Posterior vena cava (tissue), 2 donors: ENCODE measurements at regions not wholly inside any gene's neighbourhood (a gene's known extent, or its start where the extent isn't known, plus 50 kb on each side); places are given as distances from the start of the nearest gene placed in this dataset.
"Not testable (repeated sequence)": the region's sequence is repeated elsewhere in the genome, so short reads cannot be mapped to it uniquely, and the experiment has no call there.

Experiments
- DNase-seq: peaks from one replicate; pipeline ENCODE4 v3.0.0-alpha.2; 2020; ENCODE audit warnings: low spot score
- intact Hi-C, 2 donors: fragments of 100-400 bp; cut with DNase I; formaldehyde crosslinking; loops; one replicate each; pipeline versions ENCODE4 v1.14.1 to v1.14.2; 2022 to 2023
- donor health status: DM: yes; HTN: yes; CAD: no.
- donor health status: DM: yes; HTN: yes; CAD: no.

DNA sequence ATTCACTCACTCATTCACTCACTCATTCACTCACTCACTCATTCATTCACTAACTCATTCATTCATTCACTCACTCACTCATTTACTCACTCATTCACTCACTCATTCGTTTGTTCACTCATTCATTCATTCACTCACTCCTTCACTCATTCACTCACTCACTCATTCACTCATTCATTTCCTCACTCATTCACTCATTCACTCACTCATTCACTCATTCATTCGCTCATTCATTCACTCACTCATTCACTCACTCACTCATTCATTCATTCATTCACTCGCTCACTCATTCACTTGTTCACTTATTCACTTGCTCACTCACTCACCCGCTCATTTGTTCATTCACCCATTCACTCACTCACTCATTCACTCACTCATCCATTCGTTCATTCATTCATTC lies 140.2 kb upstream of the FOXD4L5 start:
- DNase-seq, intact Hi-C loops: not testable (repeated sequence)

GRCh38 chr9:65424437-65424984 lies 139.5 kb upstream of the FOXD4L5 start:
- intact Hi-C loops = not testable (repeated sequence)
- DNase-seq = peak; percentile 31

DNA sequence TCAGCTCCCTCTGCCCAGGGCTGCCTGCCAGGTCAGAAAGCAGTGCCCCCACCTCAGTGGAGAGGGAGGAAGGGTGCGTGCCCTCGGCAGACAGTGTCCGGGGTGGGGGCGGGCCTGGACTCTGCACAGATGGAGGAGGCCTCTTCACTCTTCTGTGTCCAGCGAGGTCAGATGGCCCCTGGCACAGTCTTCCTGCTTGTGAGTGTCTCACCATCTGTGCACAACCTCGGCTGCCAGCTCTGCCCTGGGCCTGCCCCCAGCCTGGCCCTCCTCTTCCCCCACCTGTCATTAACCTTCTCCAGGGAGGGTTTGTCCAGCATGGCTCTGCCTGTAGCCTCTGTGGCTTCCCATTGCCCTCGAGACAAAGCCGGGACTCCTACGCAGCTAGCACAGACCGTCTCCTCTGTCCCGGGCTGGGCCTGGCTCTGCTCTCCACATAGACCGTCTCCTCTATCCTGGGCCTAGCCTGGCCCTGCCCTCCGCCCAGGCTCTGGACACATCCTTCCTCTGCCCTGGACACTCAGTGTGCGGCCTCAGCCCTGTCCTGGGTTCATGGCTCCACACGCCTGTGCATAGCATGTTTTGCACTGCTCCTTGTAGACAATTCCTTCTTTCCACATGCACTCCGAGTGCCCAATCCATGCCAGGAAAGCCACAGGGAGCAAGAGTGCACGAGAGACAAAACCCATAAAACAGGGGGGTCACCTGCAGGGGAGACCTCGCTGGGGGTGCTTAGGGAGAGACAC lies 138.9 kb upstream of the FOXD4L5 start:
- DNase-seq = peak; percentile 68
- intact Hi-C loops = not testable (repeated sequence)

- intact Hi-C loops = not testable (repeated sequence)
These were observed 138.1 kb upstream of the FOXD4L5 start for GRCh38 chr9:65422966-65423690.

GRCh38 chr9:65421486-65421885 lies 136.5 kb upstream of the FOXD4L5 start:
- intact Hi-C loops, DNase-seq: not testable (repeated sequence)

More at GRCh38 chr9:65422966-65423690, 138.1 kb upstream of the FOXD4L5 start:
- peak; percentile 59 for DNase-seq

- DNase-seq = peak; percentile 58
- intact Hi-C loops = no loop called here
These were observed 135.8 kb upstream of the FOXD4L5 start for GRCh38 chr9:65420771-65421170.

- intact Hi-C loops, DNase-seq: not testable (repeated sequence)
These were observed 134.0 kb upstream of the FOXD4L5 start for GRCh38 chr9:65418966-65419365.

DNA sequence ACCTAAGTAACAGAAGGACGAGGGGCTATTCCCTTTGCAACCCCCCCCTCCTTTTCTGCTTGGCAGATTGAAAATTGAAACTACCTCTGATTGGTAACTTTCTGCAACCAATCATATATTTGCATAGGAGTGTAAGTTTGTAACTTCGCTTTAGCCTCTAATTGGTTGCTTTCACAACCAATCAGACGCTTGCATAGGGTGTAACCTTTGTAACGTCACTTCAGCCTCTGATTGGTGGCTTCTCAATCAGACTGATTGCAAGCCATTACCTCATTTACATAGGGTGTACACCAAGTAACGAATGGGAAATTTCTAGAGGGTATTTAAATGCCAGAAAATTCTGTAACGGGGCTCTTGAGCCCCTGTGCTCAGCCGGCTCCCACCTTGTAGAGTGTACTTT lies 131.9 kb upstream of the FOXD4L5 start:
- intact Hi-C loops = not testable (repeated sequence)

DNA sequence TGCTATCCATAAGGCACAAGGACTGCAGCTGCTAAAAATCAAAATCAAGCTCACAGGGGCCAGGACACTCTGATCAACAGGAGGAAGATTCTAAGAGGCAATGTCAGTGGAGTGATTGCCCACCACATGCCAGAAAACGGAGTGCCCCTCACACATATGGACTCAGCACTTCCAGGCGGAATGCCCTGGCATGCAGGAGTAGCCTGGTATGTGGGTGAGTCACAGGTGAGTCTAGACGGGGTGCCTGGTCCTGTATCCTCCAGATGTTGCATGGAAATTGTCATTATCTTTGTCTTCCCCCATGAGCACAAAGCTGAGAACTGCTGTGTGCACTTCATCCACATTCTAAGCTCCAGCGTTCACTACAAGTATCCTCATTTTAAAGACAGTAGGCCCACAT lies 129.2 kb upstream of the FOXD4L5 start:
- DNase-seq, intact Hi-C loops: not testable (repeated sequence)

More for the DNA sequence above, 131.9 kb upstream of the FOXD4L5 start:
- not testable (repeated sequence) for DNase-seq

GRCh38 chr9:65413371-65413770 lies 128.4 kb upstream of the FOXD4L5 start:
- intact Hi-C loops = not testable (repeated sequence)
- DNase-seq = peak; percentile 65

- intact Hi-C loops = no loop called here
- peak; percentile 68 for DNase-seq
These were observed 126.9 kb upstream of the FOXD4L5 start for GRCh38 chr9:65411901-65412300.

GRCh38 chr9:65411336-65411735 lies 126.3 kb upstream of the FOXD4L5 start:
- intact Hi-C loops = no loop called here
- DNase-seq = peak; percentile 64

DNA sequence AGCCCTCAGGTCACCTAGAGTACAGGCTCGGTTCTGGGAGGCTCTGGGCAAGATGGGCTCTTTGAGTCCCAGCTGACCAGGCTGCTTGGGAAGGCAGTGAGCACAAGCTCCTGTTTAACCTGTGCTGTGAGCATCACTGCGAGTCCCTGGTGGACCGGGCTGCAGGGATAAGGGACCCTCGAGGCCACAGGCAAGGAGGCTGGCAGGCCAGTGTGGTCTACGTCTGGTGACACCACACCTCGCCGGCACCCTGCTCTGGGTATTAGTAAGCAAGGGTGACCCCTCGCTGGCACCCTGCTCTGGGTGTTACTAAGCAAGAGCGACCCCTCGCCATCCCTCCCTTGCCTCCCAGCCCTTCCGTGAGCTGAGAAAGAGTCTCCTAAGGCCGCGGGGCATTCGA lies 125.9 kb upstream of the FOXD4L5 start:
- DNase-seq = peak; percentile 38
- intact Hi-C loops = no loop called here

- DNase-seq = peak; percentile 56
- intact Hi-C loops = no loop called here
These were observed 124.5 kb upstream of the FOXD4L5 start for GRCh38 chr9:65409471-65409980.

- DNase-seq, intact Hi-C loops: not testable (repeated sequence)
These were observed 123.8 kb upstream of the FOXD4L5 start for GRCh38 chr9:65408806-65409205.

DNA sequence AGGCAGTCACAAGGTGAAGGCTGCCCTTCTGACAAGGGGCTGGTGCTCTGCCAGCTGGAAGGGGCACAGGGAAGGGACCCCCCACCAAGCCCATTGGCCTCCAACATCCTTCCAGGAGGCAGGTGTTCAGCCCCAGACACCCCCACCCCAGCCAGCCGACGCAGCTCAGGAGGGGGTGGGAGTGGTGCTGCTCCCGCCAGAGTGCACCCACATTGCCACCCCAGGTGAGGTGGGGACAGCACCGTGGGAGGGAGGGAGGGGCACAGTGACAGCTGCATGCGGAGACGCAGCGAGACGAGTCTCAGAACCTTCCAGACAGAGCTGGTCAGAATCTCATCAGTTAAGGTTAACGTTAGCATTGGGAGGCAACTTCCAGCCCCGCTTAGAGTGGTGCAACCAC lies 121.6 kb upstream of the FOXD4L5 start:
- peak; percentile 61 for DNase-seq
- intact Hi-C loops = not testable (repeated sequence)

GRCh38 chr9:65405766-65406165 lies 120.8 kb upstream of the FOXD4L5 start:
- intact Hi-C loops = not testable (repeated sequence)
- DNase-seq = peak; percentile 30

- DNase-seq = peak; percentile 23
- intact Hi-C loops = no loop called here
These were observed 120.2 kb upstream of the FOXD4L5 start for GRCh38 chr9:65405253-65405652.

GRCh38 chr9:65404232-65405006 lies 119.4 kb upstream of the FOXD4L5 start:
- intact Hi-C loops = no loop called here
- DNase-seq = peak; percentile 49
